Activated CD4-positive, alpha-beta T cell treated with anti-CD3 and anti-CD28 coated beads for 24 hours (primary cell): ENCODE measurements at regions not wholly inside any gene's neighbourhood (a gene's known extent, or its start where the extent isn't known, plus 50 kb on each side); places are given as distances from the start of the nearest gene placed in this dataset.
"Not testable (repeated sequence)": the region's sequence is repeated elsewhere in the genome, so short reads cannot be mapped to it uniquely, and the experiment has no call there.

Experiments used
- DNase-seq, 2 donors: peaks; one replicate each; pipeline ENCODE4 v3.0.0-alpha.2; 2020; ENCODE audit warnings: low read depth in 2 of 2

DNA sequence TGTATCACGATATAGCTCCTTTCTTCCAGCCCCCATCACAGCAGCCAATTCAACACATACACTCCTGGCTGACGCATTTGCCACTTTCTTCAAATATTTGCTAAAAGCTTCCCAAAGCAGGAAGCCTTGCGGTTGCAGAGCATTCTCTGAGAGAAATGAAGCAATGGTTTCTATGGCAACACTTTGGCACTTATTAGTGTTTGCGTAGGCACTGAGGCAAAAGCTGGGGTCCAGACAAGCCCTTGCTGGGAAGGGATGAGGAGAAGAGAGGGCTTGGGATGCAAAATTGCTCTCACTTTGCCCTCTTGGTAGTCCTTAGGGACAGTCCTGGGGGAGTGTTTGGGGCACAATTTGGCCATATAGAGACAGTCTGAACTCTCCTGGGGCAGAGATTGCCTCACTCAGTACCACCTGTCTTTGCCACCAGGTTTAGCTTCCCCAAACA lies 55.0 kb upstream of the PAK3 start:
- no peak for DNase-seq

GRCh38 chrX:111040377-111041017 lies 55.5 kb upstream of the PAK3 start:
- DNase-seq: no peak

DNA sequence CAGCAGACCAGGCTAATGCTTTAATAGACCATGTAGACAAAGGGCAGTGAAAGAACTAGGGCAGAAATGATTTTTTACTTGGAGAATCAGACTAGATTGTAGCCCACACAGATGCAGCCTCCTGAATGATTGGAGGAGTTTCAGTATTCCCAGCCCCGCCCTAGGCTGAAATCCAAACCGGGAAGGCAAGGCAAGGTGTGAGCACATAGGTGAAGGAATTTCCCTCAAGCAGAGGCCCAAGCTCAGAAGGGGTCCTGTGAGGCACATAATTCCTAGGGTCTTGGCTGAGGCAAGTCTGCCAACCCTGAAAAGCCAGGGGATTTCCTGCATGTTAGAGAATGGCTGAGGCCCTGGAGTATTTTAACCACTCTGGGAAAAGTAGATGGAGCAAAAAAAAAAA lies 56.4 kb upstream of the PAK3 start:
- no peak for DNase-seq

DNA sequence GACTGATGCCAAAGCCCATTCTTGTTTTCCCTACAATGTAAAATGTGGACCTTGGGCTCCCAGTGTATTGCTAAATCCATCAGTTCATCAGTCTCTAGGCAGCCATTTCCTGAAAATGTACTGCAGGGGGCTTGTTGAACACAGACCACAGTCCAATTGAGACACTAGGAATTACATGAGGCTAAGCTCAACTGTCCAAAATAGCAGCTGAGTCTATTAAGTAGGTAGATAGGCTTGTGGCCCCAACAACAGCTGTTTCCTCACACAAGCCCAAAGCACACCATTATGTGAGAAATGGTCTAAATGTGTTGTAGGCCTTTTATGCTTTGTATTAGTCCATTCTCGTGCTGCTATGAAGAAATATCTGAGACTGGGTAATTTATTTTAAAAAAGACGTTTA lies 60.0 kb upstream of the PAK3 start:
- no peak for DNase-seq

DNA sequence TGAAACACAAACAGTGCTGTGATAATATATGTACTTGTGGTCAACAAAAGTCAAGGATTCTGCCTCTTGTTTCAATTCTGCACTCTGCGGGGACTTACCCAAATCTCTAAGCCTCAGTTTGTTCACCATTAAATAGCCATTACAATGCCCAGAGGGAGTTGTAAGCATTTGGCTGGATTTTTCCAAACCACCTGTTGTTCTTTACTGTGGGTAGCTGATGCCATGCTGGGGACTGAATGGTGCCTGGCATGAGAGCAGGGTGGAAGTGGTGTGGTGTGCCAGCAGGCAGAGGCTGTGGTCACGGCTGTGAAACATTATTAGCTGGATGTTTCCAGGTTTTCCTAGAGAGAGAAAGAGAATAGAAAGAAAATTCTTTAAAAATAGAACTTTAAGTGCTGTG lies 60.7 kb upstream of the PAK3 start:
- no peak for DNase-seq

GRCh38 chrX:111022998-111023397 lies 73.0 kb upstream of the PAK3 start:
- not testable (repeated sequence) for DNase-seq

- DNase-seq: no peak
These were observed 75.7 kb upstream of the PAK3 start for GRCh38 chrX:111020283-111020682.

DNA sequence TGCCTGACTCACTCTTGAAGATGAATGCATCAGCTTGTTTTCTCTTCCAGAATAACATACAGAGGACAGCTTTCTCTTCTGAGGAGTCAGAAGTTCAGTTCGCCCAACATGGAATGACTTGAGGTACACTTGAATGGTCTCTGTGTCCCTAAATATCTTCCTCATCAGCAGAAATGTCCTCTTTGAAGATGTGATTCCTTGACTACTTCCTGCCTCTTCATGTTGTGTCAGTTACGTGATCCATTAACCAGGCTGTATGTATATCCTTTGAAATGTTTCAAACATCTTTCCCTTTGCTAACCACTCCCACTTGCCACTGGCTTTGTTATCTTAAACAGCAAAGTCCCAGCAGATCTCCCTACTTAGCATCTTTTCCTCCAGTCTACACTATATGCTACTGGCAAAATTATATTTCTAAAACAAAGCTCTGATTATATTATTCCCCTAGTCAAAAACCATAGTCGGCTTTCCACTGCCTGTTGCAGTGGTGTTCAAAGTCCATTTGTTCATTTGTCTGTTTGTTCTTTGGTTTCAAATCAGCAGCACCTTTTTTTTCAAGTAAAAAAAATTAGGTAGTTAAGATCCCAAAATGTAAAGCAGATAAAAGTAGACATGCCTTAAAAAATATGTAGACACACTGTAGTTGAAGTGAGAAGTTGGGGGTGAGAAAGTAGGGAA lies 82.1 kb upstream of the PAK3 start:
- DNase-seq: no peak

- no peak for DNase-seq
These were observed 85.9 kb upstream of the PAK3 start for GRCh38 chrX:111010111-111010510.

- no peak for DNase-seq
These were observed 86.7 kb upstream of the PAK3 start for GRCh38 chrX:111009256-111009655.

DNA sequence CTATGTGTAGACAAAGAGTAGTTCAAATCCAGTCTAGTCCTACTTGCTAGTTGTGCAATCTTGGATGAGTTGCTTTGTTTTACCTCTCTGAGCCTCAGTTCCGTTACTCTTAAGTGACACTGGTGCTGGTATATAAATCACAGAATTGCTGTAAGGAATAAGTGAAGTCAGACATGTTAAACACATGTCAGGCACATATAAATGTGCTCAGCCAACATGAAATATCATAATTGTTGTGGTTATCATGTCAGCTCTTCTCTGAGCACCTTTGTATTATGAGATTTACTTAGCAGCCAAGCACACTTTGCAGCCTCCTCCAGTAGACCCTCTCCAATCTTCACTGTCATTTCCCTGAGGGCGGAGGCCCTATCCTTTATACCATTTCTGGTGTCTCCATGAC lies 87.9 kb upstream of the PAK3 start:
- no peak for DNase-seq

DNA sequence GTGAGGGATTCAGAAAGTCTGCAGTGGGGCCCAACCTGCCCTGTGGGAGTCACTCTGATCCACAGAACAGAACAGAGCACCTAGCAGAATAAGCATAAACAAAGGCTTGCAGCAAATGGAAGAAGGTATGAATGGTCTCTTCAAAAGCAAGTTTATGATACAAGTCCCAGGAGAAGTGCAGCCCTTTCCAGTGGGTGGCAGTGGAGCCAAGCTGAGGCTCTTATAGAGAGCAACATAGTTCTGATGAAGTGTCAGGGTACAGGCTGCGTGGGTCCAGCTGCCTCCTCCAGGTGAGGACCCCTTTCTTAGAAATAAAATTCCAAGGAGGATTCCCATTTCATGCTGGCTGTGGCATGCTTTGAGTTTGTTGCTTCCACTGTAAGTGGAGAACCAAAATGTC lies 88.8 kb upstream of the PAK3 start:
- no peak for DNase-seq

GRCh38 chrX:111006116-111006515 lies 89.9 kb upstream of the PAK3 start:
- DNase-seq: no peak

- DNase-seq: no peak
These were observed 90.8 kb upstream of the PAK3 start for GRCh38 chrX:111005166-111005565.

GRCh38 chrX:111003118-111003517 lies 92.9 kb upstream of the PAK3 start:
- DNase-seq: no peak

DNA sequence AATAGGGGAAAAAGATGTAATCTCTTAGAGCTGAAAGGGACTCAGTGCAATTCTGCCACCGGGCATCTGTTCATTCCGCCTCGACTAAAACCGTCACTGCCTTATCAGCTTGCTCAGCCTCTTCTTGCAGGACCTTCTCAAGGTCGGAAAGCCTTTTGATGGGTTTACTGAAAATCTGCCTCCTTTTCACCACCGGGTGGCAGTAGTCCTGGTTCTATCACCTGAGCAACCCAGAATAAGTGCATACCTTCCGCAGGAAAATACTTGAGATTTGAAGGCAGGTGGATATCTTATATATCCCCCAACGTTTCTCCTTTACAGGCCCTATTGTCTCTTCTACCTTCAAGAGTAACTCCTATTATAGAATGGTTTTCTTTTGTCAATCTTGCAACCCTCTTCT lies 103.4 kb upstream of the PAK3 start:
- peak in 1 of 2 donors; percentile 3 for DNase-seq

DNA sequence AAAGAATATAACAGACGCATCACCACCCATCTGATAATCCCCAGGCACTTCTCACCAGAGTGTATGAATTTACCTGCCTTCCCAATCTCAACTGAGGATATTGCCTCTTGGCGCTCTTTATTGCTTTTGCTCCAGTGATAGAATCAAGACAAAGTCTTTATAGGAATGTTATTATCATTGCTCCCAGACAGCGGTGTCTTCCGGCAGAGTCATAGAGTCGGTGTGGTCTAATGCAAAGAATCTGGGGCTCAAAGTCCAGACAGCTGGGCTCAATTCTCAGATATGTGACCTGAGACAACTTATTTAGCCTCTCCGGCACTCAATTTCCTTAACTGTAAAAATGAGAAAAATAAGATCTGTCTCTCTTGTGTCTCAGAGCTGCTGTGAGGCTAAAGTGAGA lies 106.1 kb upstream of the PAK3 start:
- DNase-seq: no peak

DNA sequence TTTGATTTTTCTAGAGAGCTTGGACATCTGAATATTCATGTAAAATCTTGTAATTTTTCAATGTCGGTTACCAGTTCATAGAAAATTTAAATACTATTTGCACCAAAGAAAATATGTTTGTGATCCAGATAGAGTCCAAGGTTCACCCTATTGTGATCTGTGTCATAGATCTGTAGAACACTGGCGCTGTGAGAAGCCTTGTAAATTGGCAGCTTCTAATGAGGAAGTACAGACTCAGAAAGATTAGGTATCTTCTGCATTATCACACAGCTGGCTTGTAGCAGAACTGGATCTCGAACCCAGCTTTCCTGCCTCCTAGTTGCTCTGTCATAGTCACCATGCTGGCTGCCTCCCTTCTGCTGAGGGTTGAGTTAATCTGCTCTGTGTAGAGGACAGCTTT lies 106.5 kb upstream of the PAK3 start:
- DNase-seq: no peak

GRCh38 chrX:110987292-110987691 lies 108.7 kb upstream of the PAK3 start:
- DNase-seq: no peak

GRCh38 chrX:110985470-110985869 lies 110.5 kb upstream of the PAK3 start:
- no peak for DNase-seq

GRCh38 chrX:110983024-110983423 lies 113.0 kb upstream of the PAK3 start:
- DNase-seq: no peak

- DNase-seq: no peak
These were observed 129.2 kb upstream of the PAK3 start for GRCh38 chrX:110966839-110967238.

DNA sequence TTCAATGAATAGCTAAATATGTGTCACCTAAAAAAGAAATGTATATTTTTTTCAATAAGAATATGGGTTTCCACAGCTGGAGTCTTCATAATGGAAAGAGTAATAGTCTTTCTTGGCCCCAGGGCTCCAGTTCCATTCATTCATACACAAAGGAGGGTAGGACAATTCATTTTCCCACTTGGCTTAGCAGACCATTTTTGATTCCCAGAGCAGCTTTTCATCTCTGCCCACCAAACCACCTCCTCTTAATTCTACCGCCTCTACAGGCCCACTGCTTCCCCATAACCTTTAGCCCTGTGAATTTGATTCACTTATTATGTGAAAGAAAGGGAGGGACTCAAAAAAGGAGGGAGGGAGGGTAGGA lies 129.9 kb upstream of the PAK3 start:
- no peak for DNase-seq
